Lung (tissue), 11 donors: ENCODE measurements at regions not wholly inside any gene's neighbourhood (a gene's known extent, or its start where the extent isn't known, plus 50 kb on each side); places are given as distances from the start of the nearest gene placed in this dataset.

ENCODE experiments used
- ATAC-seq: fragments of 200-7000 bp; cut with Tn5 transposase; one replicate; pipeline ENCODE4 v1.9.1; 2020; ENCODE audit warnings: moderate number of reproducible peaks; ENCODE audit not compliant: insufficient read depth, low FRiP score
- DNase-seq, 3 donors: peaks; one replicate each; pipeline ENCODE4 v3.0.0-alpha.2; 2013 to 2017
- H3K27ac ChIP-seq, 2 donors: one replicate each; pipeline ENCODE4 v1.5.1; 2013; ENCODE audit warnings: mild to moderate bottlenecking in 2 of 2, moderate library complexity in 2 of 2, control low read depth in 1 of 2, inconsistent platforms in 1 of 2, low read depth in 1 of 2, low read length in 1 of 2
- H3K27me3 ChIP-seq, 3 donors: one replicate each; pipeline ENCODE4 v1.5.1; 2013; ENCODE audit warnings: low read length in 2 of 3; ENCODE audit not compliant: control insufficient read depth in 3 of 3, insufficient read depth in 3 of 3
- H3K36me3 ChIP-seq, 4 donors: one replicate each; pipeline ENCODE4 v1.5.1; 2013; ENCODE audit warnings: low read length in 4 of 4, mild to moderate bottlenecking in 1 of 4, moderate library complexity in 1 of 4; ENCODE audit not compliant: control insufficient read depth in 4 of 4, insufficient read depth in 4 of 4
- H3K4me1 ChIP-seq, 5 donors: one replicate each; pipeline ENCODE4 v1.5.1; 2013; ENCODE audit warnings: low read length in 5 of 5, mild to moderate bottlenecking in 2 of 5, moderate library complexity in 1 of 5; ENCODE audit not compliant: control insufficient read depth in 5 of 5, insufficient read depth in 5 of 5
- H3K4me3 ChIP-seq: one replicate; pipeline ENCODE4 v1.5.1; 2013; ENCODE audit warnings: mild to moderate bottlenecking, control low read depth, moderate library complexity
- H3K9ac ChIP-seq, 2 donors: one replicate each; pipeline ENCODE4 v1.5.1; 2013; ENCODE audit warnings: low read length in 2 of 2, control low read depth in 1 of 2; ENCODE audit not compliant: insufficient read depth in 1 of 2
- H3K9me3 ChIP-seq, 4 donors: one replicate each; pipeline ENCODE4 v1.5.1; 2013; ENCODE audit warnings: low read length in 3 of 4, mild to moderate bottlenecking in 1 of 4, moderate library complexity in 1 of 4; ENCODE audit not compliant: control insufficient read depth in 4 of 4, insufficient read depth in 3 of 4
- CTCF ChIP-seq: IDR thresholded peaks from 2 replicates; pipeline ENCODE4 v1.5.1; 2012; ENCODE audit warnings: mild to moderate bottlenecking; ENCODE audit errors: control extremely low read depth, extremely low read depth
- WGBS, 2 donors: extraction: QIAGEN DNeasy Blood & Tissue Kit; methylation state at CpG; one replicate each; pipeline ENCODE4 v1.1.7; 2013; 5-methylcytosine and 5-hydroxymethylcytosine counted together
- donor health status: control.
- donor health status: control.
- donor health status: Bipolar disorder and iron deficiency.
- donor health status: healthy.
- donor health status: DM: yes; HTN: yes; CAD: no.

GRCh38 chr20:56174416-56174815 is 74.1 kb upstream of the MC3R start:
- peaks cover 0 to 3% (median 0%) of the 10 kb centered on the region in 4 donors for H3K9me3 ChIP-seq
- TF ChIP-seq CTCF, result no peak
- no peaks in the 10 kb centered on the region for H3K36me3 ChIP-seq
- H3K27me3 ChIP-seq, result no peaks in the 10 kb centered on the region
- H3K27ac ChIP-seq, result no peak overlapping the region
- DNase-seq (no peak), ATAC-seq (no peak)
- peak overlapping the region in 1 of 2 donors; percentile 44 for H3K9ac ChIP-seq
- H3K4me1 ChIP-seq, result peaks cover 0 to 18% (median 0%) of the 10 kb centered on the region in 5 donors
- no peak overlapping the region for H3K4me3 ChIP-seq
- WGBS, 2 donors, result 60 to 74% methylated on average over 3 of the region's 3 CpGs

GRCh38 chr20:56175884-56176283 is 72.6 kb upstream of the MC3R start:
- WGBS, 2 donors, result 81 to 86% methylated on average over 3 of the region's 3 CpGs
- no peak for TF ChIP-seq CTCF
- no peak for ATAC-seq
- no peak overlapping the region for H3K9ac ChIP-seq
- peaks cover 0 to 16% (median 0%) of the 10 kb centered on the region in 5 donors for H3K4me1 ChIP-seq
- DNase-seq, result no peak
- no peak overlapping the region for H3K4me3 ChIP-seq
- H3K27ac ChIP-seq, result no peak overlapping the region
- peaks cover 0 to 3% (median 0%) of the 10 kb centered on the region in 4 donors for H3K9me3 ChIP-seq
- H3K36me3 ChIP-seq, result no peaks in the 10 kb centered on the region
- no peaks in the 10 kb centered on the region for H3K27me3 ChIP-seq

GRCh38 chr20:56178219-56178618 is 70.3 kb upstream of the MC3R start:
- Histone ChIP-seq H3K4me1 (peaks cover 0 to 12% (median 0%) of the 10 kb centered on the region in 5 donors), H3K27ac (no peak overlapping the region), H3K9me3 (no peaks in the 10 kb centered on the region), H3K4me3 (no peak overlapping the region), H3K36me3 (no peaks in the 10 kb centered on the region), H3K27me3 (no peaks in the 10 kb centered on the region), H3K9ac (no peak overlapping the region)
- ATAC-seq (no peak), DNase-seq (no peak)
- whole genome bisulfite sequencing, 2 donors, result 56 to 68% methylated on average over 6 of the region's 6 CpGs
- TF ChIP-seq CTCF, result no peak

GRCh38 chr20:56179051-56179450 is 69.5 kb upstream of the MC3R start:
- ATAC-seq, result no peak
- no peaks in the 10 kb centered on the region for H3K9me3 ChIP-seq
- no peak for TF ChIP-seq CTCF
- H3K36me3 ChIP-seq, result no peaks in the 10 kb centered on the region
- peaks cover 0 to 8% (median 0%) of the 10 kb centered on the region in 5 donors for H3K4me1 ChIP-seq
- no peak overlapping the region for H3K4me3 ChIP-seq
- 62 to 68% methylated on average over 4 of the region's 4 CpGs for WGBS, 2 donors
- no peak for DNase-seq
- H3K27ac ChIP-seq, result no peak overlapping the region
- no peak overlapping the region for H3K9ac ChIP-seq
- H3K27me3 ChIP-seq, result no peaks in the 10 kb centered on the region
